ENCODE measurements at regions not wholly inside any gene's neighbourhood (a gene's known extent, or its start where the extent isn't known, plus 50 kb on each side); places are given as distances from the start of the nearest gene placed in this dataset.

- TF ChIP-seq ZNF311 (tag by site-specific recombination; IDR thresholded peaks at IDR 0.05; ENCODE audit: borderline replicate concordance) (no peak), ZNF239 (tag by site-specific recombination; IDR thresholded peaks at IDR 0.05) (no peak), ZNF707 (tag by site-specific recombination; IDR thresholded peaks at IDR 0.05) (no peak), ZNF792 (tag by site-specific recombination; IDR thresholded peaks at IDR 0.05) (no peak), ZNF501 (tag by site-specific recombination; IDR thresholded peaks at IDR 0.05) (no peak), ZNF280C (tag by site-specific recombination; IDR thresholded peaks at IDR 0.05) (no peak), ZNF416 (tag by site-specific recombination; IDR thresholded peaks at IDR 0.05) (no peak), ZNF529 (tag by site-specific recombination; IDR thresholded peaks at IDR 0.05; ENCODE audit: insufficient replicate concordance) (no peak), PRDM2 (tag by site-specific recombination; IDR thresholded peaks at IDR 0.05; ENCODE audit: borderline replicate concordance) (no peak), ZNF449 (tag by site-specific recombination; IDR thresholded peaks at IDR 0.05) (no peak), HIC1 (tag by site-specific recombination; IDR thresholded peaks at IDR 0.05) (no peak), KLF8 (tag by site-specific recombination; IDR thresholded peaks at IDR 0.05) (no peak)
These were observed 71.9 kb upstream of the ADARB2 start (continued) for GRCh38 chr10:1809139-1809741.

GRCh38 chr10:1807924-1808323 lies 70.6 kb upstream of the ADARB2 start:
- CTCF ChIA-PET: interaction anchor here (0.6 kb wide), 1 partner anchor 603 kb away, joined by 3 read pairs; no protein-coding TSS in a partner anchor
- TF ChIP-seq ZNF473 (tag by site-specific recombination; IDR thresholded peaks at IDR 0.05) (no peak), PRDM2 (tag by site-specific recombination; IDR thresholded peaks at IDR 0.05; ENCODE audit: borderline replicate concordance) (no peak), ZNF701 (tag by site-specific recombination; IDR thresholded peaks at IDR 0.05) (no peak)

More at GRCh38 chr10:1807924-1808323, 70.6 kb upstream of the ADARB2 start:
- H3K36me3 ChIP-seq (ENCODE audit: control insufficient read depth in 2 of 2, insufficient read depth in 1 of 2, low read length in 2 of 2): no peaks in the 10 kb centered on the region
- no peaks in the 10 kb centered on the region for H3K9me3 ChIP-seq (ENCODE audit: control insufficient read depth, insufficient read depth, low read depth, low read length)
- POLR2A ChIA-PET: no interaction called here
- H3K4me3 ChIP-seq (ENCODE audit: low read depth, low read length): no peak overlapping the region
- no peaks in the 10 kb centered on the region for H3K4me1 ChIP-seq (ENCODE audit: control insufficient read depth, insufficient read depth, low read length)
- no peak overlapping the region for H3K27ac ChIP-seq (ENCODE audit: extremely low read depth, low read depth, low read length)
